CD4-positive, alpha-beta memory T cell (primary cell): ENCODE measurements at regions not wholly inside any gene's neighbourhood (a gene's known extent, or its start where the extent isn't known, plus 50 kb on each side); places are given as distances from the start of the nearest gene placed in this dataset.

Experiments used
- CTCF ChIA-PET: fragments of 350-600 bp; sonication (Branson Sonifier 250); formaldehyde crosslinking; loops from one replicate; lab custom pipeline; 2021; ENCODE audit warnings: inconsistent platforms; ENCODE audit not compliant: partially characterized antibody; lab: Charles Lee
- POLR2A ChIA-PET: fragments of 350-600 bp; sonication (Branson Sonifier 250); formaldehyde crosslinking; loops from one replicate; lab custom pipeline; 2021; ENCODE audit not compliant: partially characterized antibody; lab: Charles Lee
- DNase-seq, 5 donors: peaks; one replicate each; pipeline versions ENCODE4 v3.0.0 to v3.0.0-alpha.2; 2020 to 2022; ENCODE audit warnings: mixed read lengths in 1 of 5
- H3K27ac ChIP-seq: one replicate; pipeline ENCODE4 v1.7.0; 2013; ENCODE audit warnings: low read depth, low read length
- H3K27me3 ChIP-seq: 2 replicates; pipeline ENCODE4 v1.7.0; 2013; ENCODE audit warnings: mild to moderate bottlenecking, low read length, moderate library complexity; ENCODE audit not compliant: insufficient read depth
- H3K36me3 ChIP-seq: 2 replicates; pipeline ENCODE4 v1.7.0; 2013; ENCODE audit warnings: mild to moderate bottlenecking, low read length, moderate library complexity; ENCODE audit not compliant: insufficient read depth
- H3K4me1 ChIP-seq: 2 replicates; pipeline ENCODE4 v1.7.0; 2013; ENCODE audit warnings: mild to moderate bottlenecking, low read length, moderate library complexity; ENCODE audit not compliant: insufficient read depth
- H3K4me3 ChIP-seq, 2 donors: one replicate each; pipeline ENCODE4 v1.7.0; 2013; ENCODE audit warnings: low read length in 2 of 2, mild to moderate bottlenecking in 1 of 2
- H3K9me3 ChIP-seq, 2 donors: one replicate each; pipeline ENCODE4 v1.7.0; 2013; ENCODE audit warnings: low read length in 2 of 2, control low read depth in 1 of 2; ENCODE audit not compliant: control insufficient read depth in 1 of 2
- H3K27ac Mint-ChIP-seq, 7 donors: one replicate each; pipeline ENCODE4 v1.8.0; 2020 to 2021; ENCODE audit warnings: mixed read lengths in 7 of 7, mild to moderate bottlenecking in 6 of 7, inconsistent platforms in 3 of 7, moderate library complexity in 3 of 7
- H3K27me3 Mint-ChIP-seq, 2 donors: one replicate each; pipeline ENCODE4 v1.8.0; 2020 to 2021; ENCODE audit warnings: mixed read lengths in 2 of 2
- H3K36me3 Mint-ChIP-seq, 2 donors: one replicate each; pipeline ENCODE4 v1.8.0; 2020 to 2021; ENCODE audit warnings: mixed read lengths in 2 of 2, inconsistent platforms in 1 of 2, mild to moderate bottlenecking in 1 of 2
- H3K4me1 Mint-ChIP-seq, 4 donors: one replicate each; pipeline ENCODE4 v1.8.0; 2020 to 2021; ENCODE audit warnings: mixed read lengths in 4 of 4, mild to moderate bottlenecking in 1 of 4
- H3K4me3 Mint-ChIP-seq, 8 donors: one replicate each; pipeline ENCODE4 v1.8.0; 2020 to 2021; ENCODE audit warnings: mixed read lengths in 8 of 8, mild to moderate bottlenecking in 7 of 8, moderate library complexity in 6 of 8, inconsistent platforms in 3 of 8
- H3K9me3 Mint-ChIP-seq, 8 donors: one replicate each; pipeline ENCODE4 v1.8.0; 2020 to 2021; ENCODE audit warnings: mixed read lengths in 8 of 8, mild to moderate bottlenecking in 5 of 8, inconsistent platforms in 3 of 8, moderate library complexity in 1 of 8
- intact Hi-C: fragments of 100-400 bp; cut with micrococcal nuclease; formaldehyde crosslinking; loops from one replicate; pipeline ENCODE4 v1.15.1; 2023

DNA sequence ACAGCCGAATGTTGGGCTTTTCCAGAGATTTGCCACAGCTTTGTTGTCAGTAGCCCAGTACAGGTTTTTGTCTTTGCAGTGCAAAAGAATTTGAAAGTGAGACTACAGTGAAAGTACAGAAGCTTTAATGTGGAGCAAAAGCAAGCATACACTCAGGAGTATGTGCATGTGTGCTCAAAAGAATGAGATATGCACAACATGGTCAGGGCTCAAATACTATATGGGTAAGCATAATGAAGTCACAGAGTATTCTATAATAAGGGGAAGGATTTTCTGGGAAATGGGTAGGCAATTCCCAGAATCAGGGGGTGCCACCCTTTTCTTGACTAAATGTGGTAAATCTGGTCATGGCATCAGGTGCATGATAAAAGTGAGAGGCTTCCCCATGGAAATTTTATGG is 72.1 kb upstream of the SULT1C3 start:
- H3K4me3 Mint-ChIP-seq, result no peak overlapping the region
- no peak overlapping the region for H3K27ac Mint-ChIP-seq
- ChIA-PET CTCF (no interaction called here), POLR2A (no interaction called here)
- no peaks in the 10 kb centered on the region for H3K36me3 ChIP-seq
- no peaks in the 10 kb centered on the region for H3K4me1 ChIP-seq
- intact Hi-C loops, result no loop called here
- H3K9me3 Mint-ChIP-seq, result peaks cover 0 to 3% (median 0%) of the 10 kb centered on the region in 8 donors
- H3K27me3 Mint-ChIP-seq, result peaks cover 4 to 6% of the 10 kb centered on the region in 2 donors
- no peaks in the 10 kb centered on the region for H3K4me1 Mint-ChIP-seq
- H3K4me3 ChIP-seq, result no peak overlapping the region
- H3K9me3 ChIP-seq, result no peaks in the 10 kb centered on the region
- no peaks in the 10 kb centered on the region for H3K36me3 Mint-ChIP-seq
- DNase-seq, result no peak
- no peaks in the 10 kb centered on the region for H3K27me3 ChIP-seq
- no peak overlapping the region for H3K27ac ChIP-seq

- H3K27me3 Mint-ChIP-seq, result peaks cover 2 to 4% of the 10 kb centered on the region in 2 donors
- POLR2A ChIA-PET, result no interaction called here
- no peak for DNase-seq
- CTCF ChIA-PET, result interaction anchor here (1.4 kb wide), 1 partner anchor 13 kb away, joined by 3 read pairs; no protein-coding TSS in a partner anchor
- peaks cover 0 to 3% (median 0%) of the 10 kb centered on the region in 8 donors for H3K9me3 Mint-ChIP-seq
- Histone ChIP-seq H3K27me3 (no peaks in the 10 kb centered on the region), H3K4me3 (no peak overlapping the region), H3K4me1 (no peaks in the 10 kb centered on the region), H3K9me3 (no peaks in the 10 kb centered on the region), H3K36me3 (no peaks in the 10 kb centered on the region), H3K27ac (no peak overlapping the region)
- H3K4me3 Mint-ChIP-seq, result no peak overlapping the region
- no peak overlapping the region for H3K27ac Mint-ChIP-seq
- H3K4me1 Mint-ChIP-seq, result no peaks in the 10 kb centered on the region
- no peaks in the 10 kb centered on the region for H3K36me3 Mint-ChIP-seq
- intact Hi-C loops, result no loop called here
Measured at GRCh38 chr2:108169982-108170625, 69.7 kb upstream of the SULT1C3 start.

DNA sequence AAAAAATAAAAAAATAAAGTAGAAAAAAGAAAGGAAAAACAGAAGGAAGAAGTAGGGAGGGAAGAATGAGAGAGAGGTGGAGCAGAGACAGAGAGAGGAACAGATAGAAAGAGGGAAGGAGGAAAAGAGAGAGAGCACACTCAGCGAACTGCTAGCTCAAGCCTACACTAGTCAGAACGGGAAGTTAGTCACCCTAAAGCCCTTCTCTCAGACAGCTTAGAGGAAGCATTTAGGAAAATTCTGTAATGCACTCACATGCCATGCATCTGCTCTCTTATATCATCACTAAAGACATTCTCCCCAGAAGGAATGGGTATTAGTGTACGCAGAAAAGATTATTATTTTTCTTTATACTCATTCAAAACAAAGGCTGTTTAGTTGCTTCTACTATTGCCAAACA is 68.1 kb upstream of the SULT1C3 start:
- Histone ChIP-seq H3K27me3 (no peaks in the 10 kb centered on the region), H3K4me3 (no peak overlapping the region), H3K27ac (no peak overlapping the region), H3K4me1 (no peaks in the 10 kb centered on the region), H3K36me3 (no peaks in the 10 kb centered on the region), H3K9me3 (no peaks in the 10 kb centered on the region)
- Mint-ChIP-seq H3K4me1 (no peaks in the 10 kb centered on the region), H3K9me3 (peaks cover 0 to 3% (median 0%) of the 10 kb centered on the region in 8 donors), H3K27ac (no peak overlapping the region), H3K4me3 (no peak overlapping the region), H3K27me3 (peaks cover 4 to 5% of the 10 kb centered on the region in 2 donors), H3K36me3 (no peaks in the 10 kb centered on the region)
- CTCF ChIA-PET, result no interaction called here
- POLR2A ChIA-PET, result no interaction called here
- DNase-seq, result no peak
- intact Hi-C loops, result no loop called here

DNA sequence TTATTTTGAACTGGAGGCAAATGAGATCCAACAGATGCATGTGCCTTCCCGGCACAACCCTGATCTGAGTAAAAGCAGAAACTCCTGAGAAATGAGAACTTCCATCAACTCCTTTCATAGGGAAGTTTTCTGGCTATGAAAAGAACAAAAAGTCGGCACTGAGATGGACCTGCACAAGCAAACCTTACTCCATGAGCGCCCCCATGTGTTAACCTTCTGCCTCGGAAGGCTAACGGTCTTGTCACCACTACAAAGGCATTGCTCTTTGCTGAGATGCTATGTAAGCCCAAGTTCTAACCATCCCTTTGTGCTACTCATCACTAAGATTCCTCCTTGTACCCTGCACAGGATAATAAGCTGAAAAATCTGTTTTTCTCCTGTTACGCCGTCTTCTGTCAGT is 57.3 kb upstream of the SULT1C3 start:
- Mint-ChIP-seq H3K4me3 (no peak overlapping the region), H3K4me1 (no peaks in the 10 kb centered on the region), H3K36me3 (no peaks in the 10 kb centered on the region), H3K27ac (no peak overlapping the region), H3K9me3 (peaks cover 0 to 1% (median 0%) of the 10 kb centered on the region in 8 donors), H3K27me3 (peaks cover 0 to 2% of the 10 kb centered on the region in 2 donors)
- DNase-seq, result no peak
- Histone ChIP-seq H3K4me3 (no peak overlapping the region), H3K36me3 (no peaks in the 10 kb centered on the region), H3K27ac (no peak overlapping the region), H3K4me1 (no peaks in the 10 kb centered on the region), H3K27me3 (no peaks in the 10 kb centered on the region), H3K9me3 (no peaks in the 10 kb centered on the region)
- ChIA-PET POLR2A (no interaction called here), CTCF (no interaction called here)
- intact Hi-C loops, result no loop called here

DNA sequence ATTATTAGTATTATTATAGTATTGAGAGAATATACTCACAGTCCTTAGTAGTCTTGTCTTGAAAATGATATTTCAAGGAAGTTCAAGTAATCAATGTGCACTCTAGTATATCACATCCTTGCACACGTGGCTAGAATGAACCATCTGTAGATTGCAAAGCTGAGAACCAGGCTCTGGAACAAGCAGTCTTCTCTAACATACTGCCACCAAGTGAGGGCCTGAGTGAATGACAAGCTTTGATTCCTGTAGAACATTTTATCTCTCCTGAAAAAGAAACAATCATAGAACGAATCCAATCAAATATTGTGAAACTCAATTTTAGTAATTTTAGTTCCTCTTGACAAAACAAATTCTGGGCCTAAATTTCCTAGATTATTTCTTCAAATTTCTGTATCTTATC is 55.3 kb upstream of the SULT1C3 start:
- H3K9me3 ChIP-seq, result no peaks in the 10 kb centered on the region
- Mint-ChIP-seq H3K4me1 (no peaks in the 10 kb centered on the region), H3K27me3 (no peaks in the 10 kb centered on the region), H3K4me3 (no peak overlapping the region), H3K27ac (no peak overlapping the region), H3K36me3 (no peaks in the 10 kb centered on the region), H3K9me3 (peaks cover 0 to 1% (median 0%) of the 10 kb centered on the region in 8 donors)
- no peak overlapping the region for H3K4me3 ChIP-seq
- H3K27me3 ChIP-seq, result no peaks in the 10 kb centered on the region
- ChIA-PET POLR2A (no interaction called here), CTCF (no interaction called here)
- H3K4me1 ChIP-seq, result no peaks in the 10 kb centered on the region
- no peak overlapping the region for H3K27ac ChIP-seq
- intact Hi-C loops, result no loop called here
- DNase-seq, result no peak
- H3K36me3 ChIP-seq, result no peaks in the 10 kb centered on the region

- H3K9me3 Mint-ChIP-seq, result peaks cover 0 to 6% (median under 1%) of the 10 kb centered on the region in 8 donors
- no peaks in the 10 kb centered on the region for H3K4me1 ChIP-seq
- no peak overlapping the region for H3K27ac ChIP-seq
- DNase-seq, result no peak
- H3K36me3 ChIP-seq, result no peaks in the 10 kb centered on the region
- intact Hi-C loops, result no loop called here
- H3K27ac Mint-ChIP-seq, result no peak overlapping the region
- H3K27me3 Mint-ChIP-seq, result peaks cover 2 to 4% of the 10 kb centered on the region in 2 donors
- H3K27me3 ChIP-seq, result no peaks in the 10 kb centered on the region
- CTCF ChIA-PET, result no interaction called here
- no peaks in the 10 kb centered on the region for H3K36me3 Mint-ChIP-seq
- no peaks in the 10 kb centered on the region for H3K9me3 ChIP-seq
- H3K4me3 Mint-ChIP-seq, result no peak overlapping the region
- POLR2A ChIA-PET, result no interaction called here
- no peak overlapping the region for H3K4me3 ChIP-seq
- H3K4me1 Mint-ChIP-seq, result no peaks in the 10 kb centered on the region
Measured at GRCh38 chr2:108189316-108189715, 50.5 kb upstream of the SULT1C3 start.
